Naive thymus-derived CD4-positive, alpha-beta T cell (primary cell): ENCODE measurements at regions not wholly inside any gene's neighbourhood (a gene's known extent, or its start where the extent isn't known, plus 50 kb on each side); places are given as distances from the start of the nearest gene placed in this dataset.

Source experiments
- ATAC-seq: fragments of 150-1000 bp; cut with Tn5 transposase; 2 replicates; pipeline ENCODE4 v1.10.0; 2021; ENCODE audit warnings: mild to moderate bottlenecking, moderate library complexity
- CTCF ChIA-PET: fragments of 350-600 bp; sonication (Branson Sonifier 250); formaldehyde crosslinking; loops from one replicate; lab custom pipeline; 2021; ENCODE audit warnings: antibody characterized with exemption; lab: Charles Lee
- POLR2A ChIA-PET: fragments of 350-600 bp; sonication (Branson Sonifier 250); formaldehyde crosslinking; loops from one replicate; lab custom pipeline; 2021; ENCODE audit warnings: antibody characterized with exemption, inconsistent platforms; lab: Charles Lee
- DNase-seq, 9 donors: peaks; one replicate each; pipeline versions ENCODE4 v3.0.0 to v3.0.0-alpha.2; 2020 to 2022; ENCODE audit warnings: mixed read lengths in 1 of 9
- H3K27ac ChIP-seq: one replicate; pipeline ENCODE4 v1.7.0; 2013; ENCODE audit warnings: mild to moderate bottlenecking, low read depth, low read length, moderate library complexity
- H3K27me3 ChIP-seq, 2 donors: one replicate each; pipeline ENCODE4 v1.7.0; 2013; ENCODE audit warnings: low read length in 2 of 2, mild to moderate bottlenecking in 2 of 2, moderate library complexity in 2 of 2; ENCODE audit not compliant: control insufficient read depth in 2 of 2, insufficient read depth in 2 of 2
- H3K36me3 ChIP-seq, 3 experiments: 1 replicate in 2 of 3; 2 replicates in 1 of 3; pipeline ENCODE4 v1.7.0; 2013; ENCODE audit warnings: low read length in 3 of 3, mild to moderate bottlenecking in 3 of 3, moderate library complexity in 1 of 3; ENCODE audit not compliant: insufficient read depth in 3 of 3, control insufficient read depth in 2 of 3
- H3K4me1 ChIP-seq, 2 donors: one replicate each; pipeline ENCODE4 v1.7.0; 2013; ENCODE audit warnings: low read length in 2 of 2, mild to moderate bottlenecking in 2 of 2, moderate library complexity in 1 of 2; ENCODE audit not compliant: control insufficient read depth in 2 of 2, insufficient read depth in 2 of 2
- H3K4me3 ChIP-seq: 2 replicates; pipeline ENCODE4 v1.7.0; 2013; ENCODE audit warnings: mild to moderate bottlenecking, low read length
- H3K9me3 ChIP-seq, 3 experiments: 1 replicate in 2 of 3; 2 replicates in 1 of 3; pipeline ENCODE4 v1.7.0; 2013; ENCODE audit warnings: low read length in 3 of 3; ENCODE audit not compliant: control insufficient read depth in 2 of 3
- H3K27ac Mint-ChIP-seq, 9 donors: one replicate each; pipeline ENCODE4 v1.8.0; 2020 to 2022; ENCODE audit warnings: mixed read lengths in 9 of 9, mild to moderate bottlenecking in 8 of 9, moderate library complexity in 5 of 9, inconsistent platforms in 2 of 9
- H3K27me3 Mint-ChIP-seq, 5 donors: one replicate each; pipeline ENCODE4 v1.8.0; 2021 to 2022; ENCODE audit warnings: mixed read lengths in 5 of 5, mild to moderate bottlenecking in 1 of 5
- H3K36me3 Mint-ChIP-seq, 5 donors: one replicate each; pipeline ENCODE4 v1.8.0; 2020 to 2022; ENCODE audit warnings: mixed read lengths in 5 of 5, mild to moderate bottlenecking in 3 of 5, inconsistent platforms in 1 of 5
- H3K4me1 Mint-ChIP-seq, 7 donors: one replicate each; pipeline ENCODE4 v1.8.0; 2020 to 2022; ENCODE audit warnings: mixed read lengths in 7 of 7, mild to moderate bottlenecking in 3 of 7, inconsistent platforms in 1 of 7
- H3K4me3 Mint-ChIP-seq, 10 donors: one replicate each; pipeline ENCODE4 v1.8.0; 2020 to 2022; ENCODE audit warnings: mild to moderate bottlenecking in 10 of 10, mixed read lengths in 10 of 10, moderate library complexity in 6 of 10, inconsistent platforms in 2 of 10
- H3K9me3 Mint-ChIP-seq, 11 donors: one replicate each; pipeline ENCODE4 v1.8.0; 2020 to 2022; ENCODE audit warnings: mixed read lengths in 11 of 11, mild to moderate bottlenecking in 4 of 11, inconsistent platforms in 1 of 11, moderate library complexity in 1 of 11
- intact Hi-C, 2 donors: fragments of 100-400 bp; cut with micrococcal nuclease; formaldehyde crosslinking; loops; one replicate each; pipeline ENCODE4 v1.15.1; 2023

DNA sequence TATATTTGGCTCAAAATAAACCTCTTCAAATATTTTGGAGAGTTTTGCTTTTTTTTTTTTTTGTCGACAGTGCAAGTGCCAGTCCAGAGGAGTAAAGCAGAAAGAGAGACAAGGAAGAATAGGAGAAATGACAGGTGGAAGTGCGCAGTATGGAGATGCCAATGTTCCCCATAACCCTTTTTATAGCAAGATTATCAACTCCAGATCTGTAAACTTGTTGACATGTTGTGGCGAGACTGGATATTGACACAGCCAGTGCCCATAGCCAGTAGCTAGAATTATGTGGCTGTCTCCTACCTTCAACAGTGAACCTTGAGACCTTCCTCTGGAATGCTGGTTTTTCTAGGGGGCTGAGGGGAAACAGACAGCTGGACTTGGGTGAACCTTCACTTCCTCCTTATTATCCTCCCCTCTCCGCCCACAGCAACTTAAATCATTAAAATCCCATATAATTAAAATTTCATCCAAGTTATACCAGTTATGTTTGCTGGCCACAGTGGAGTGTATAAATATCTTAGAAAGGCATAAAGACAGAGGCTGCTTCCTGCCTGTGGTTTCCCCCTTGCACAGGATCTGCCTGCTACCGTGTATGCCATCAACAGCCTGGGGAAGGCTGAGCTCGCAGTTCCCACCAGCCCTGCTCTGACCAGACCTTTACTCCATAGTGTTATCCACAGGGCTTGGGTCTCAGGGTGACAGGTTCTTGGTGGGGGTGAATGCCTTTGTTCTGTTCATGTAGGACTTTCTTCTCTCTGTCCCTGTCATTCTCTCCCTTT, 112.3 kb upstream of the ANKH start:
- Mint-ChIP-seq H3K9me3 (peaks cover 0 to 5% (median 0%) of the 10 kb centered on the region in 11 donors), H3K27ac (peak overlapping the region in 3 of 9 donors; percentile 16 to 51 (median 41)), H3K27me3 (peaks cover 0 to 4% (median 0%) of the 10 kb centered on the region in 5 donors), H3K4me3 (peak overlapping the region in 8 of 10 donors; percentile 11 to 63 (median 53)), H3K4me1 (peaks cover 15 to 27% (median 24%) of the 10 kb centered on the region in 7 donors), H3K36me3 (no peaks in the 10 kb centered on the region)
- Histone ChIP-seq H3K27ac (no peak overlapping the region), H3K4me1 (peaks cover 0 to 21% of the 10 kb centered on the region in 2 donors), H3K9me3 (no peaks in the 10 kb centered on the region), H3K36me3 (no peaks in the 10 kb centered on the region), H3K27me3 (no peaks in the 10 kb centered on the region), H3K4me3 (no peak overlapping the region)
- ChIA-PET POLR2A (interaction anchor here (0.7 to 1.2 kb wide), 2 partner anchors 9 to 341 kb away, joined by 4 read pairs; no protein-coding TSS in a partner anchor), CTCF (interaction anchor here (0.7 to 1.9 kb wide), 4 partner anchors 8 to 20 kb away, joined by 3 to 8 read pairs (median 4); no protein-coding TSS in a partner anchor)
- intact Hi-C loops = loop anchor here in 1 of 2 donors (1.0 to 2.0 kb wide), 2 partner anchors 8 to 27 kb away; no protein-coding TSS in a partner anchor
- ATAC-seq = peak; percentile 90
- DNase-seq = peak in 7 of 9 donors; percentile 9 to 38 (median 25)

DNA sequence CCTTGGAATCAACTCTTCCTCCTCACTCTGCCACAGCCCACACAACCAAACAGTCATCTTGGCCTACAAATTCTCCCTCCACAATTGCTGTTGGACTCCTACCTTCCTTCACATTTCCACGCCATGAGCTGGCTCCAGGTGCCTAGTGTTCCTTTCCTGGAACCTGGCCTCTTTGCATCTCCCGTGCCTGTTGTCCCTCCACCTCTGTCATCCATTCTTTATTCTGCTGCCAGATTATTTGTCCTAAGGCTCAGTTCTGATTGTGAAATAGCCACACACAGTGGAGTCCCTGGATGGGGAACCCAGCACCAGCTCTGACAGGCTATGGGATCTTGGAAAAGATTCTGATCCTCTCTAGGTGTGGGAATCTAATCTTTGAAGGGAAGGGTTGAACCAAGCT, 109.1 kb upstream of the ANKH start:
- ATAC-seq (no peak), DNase-seq (no peak)
- intact Hi-C loops = no loop called here
- Histone ChIP-seq H3K27me3 (no peaks in the 10 kb centered on the region), H3K4me3 (no peak overlapping the region), H3K27ac (no peak overlapping the region), H3K36me3 (no peaks in the 10 kb centered on the region), H3K4me1 (peaks cover 0 to 21% of the 10 kb centered on the region in 2 donors), H3K9me3 (no peaks in the 10 kb centered on the region)
- Mint-ChIP-seq H3K4me1 (peaks cover 15 to 27% (median 24%) of the 10 kb centered on the region in 7 donors), H3K4me3 (no peak overlapping the region), H3K27ac (peak overlapping the region in 1 of 9 donors; percentile 38), H3K9me3 (peaks cover 0 to 5% (median 0%) of the 10 kb centered on the region in 11 donors), H3K36me3 (no peaks in the 10 kb centered on the region), H3K27me3 (peaks cover 0 to 4% (median 0%) of the 10 kb centered on the region in 5 donors)
- POLR2A ChIA-PET = no interaction called here
- CTCF ChIA-PET = interaction anchor here (1.2 to 1.7 kb wide), 2 partner anchors 12 to 23 kb away, joined by 4 read pairs; no protein-coding TSS in a partner anchor

DNA sequence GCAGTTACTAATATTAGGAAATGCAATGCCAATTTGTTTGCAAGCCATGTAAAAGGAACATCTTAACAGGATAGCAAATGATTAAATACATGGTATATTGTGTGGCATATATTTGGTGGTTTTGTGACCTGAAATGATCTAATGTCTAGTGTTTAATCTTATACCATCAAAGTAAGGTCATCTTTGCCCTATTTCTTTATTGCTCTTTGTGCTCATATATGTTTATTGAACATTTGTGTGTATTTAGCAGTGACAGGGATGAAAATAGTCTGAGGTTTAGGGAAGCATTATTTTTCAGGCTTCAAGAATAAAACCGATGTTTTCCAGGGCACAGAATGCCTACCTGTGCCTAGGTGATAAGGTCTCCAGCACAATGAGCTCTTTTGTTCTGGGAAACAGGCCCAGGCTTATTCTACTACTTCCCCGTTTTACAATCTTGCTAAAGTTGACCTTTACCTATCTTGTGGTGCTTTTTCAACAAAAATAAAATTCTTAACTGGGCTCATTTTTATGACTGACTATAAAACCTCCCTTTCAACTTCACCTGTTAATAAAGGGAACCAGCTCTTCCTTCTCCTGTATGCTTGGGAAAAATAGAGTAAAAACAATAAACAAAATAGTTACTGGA, 105.6 kb upstream of the ANKH start:
- H3K27me3 ChIP-seq = no peaks in the 10 kb centered on the region
- no peak overlapping the region for H3K4me3 Mint-ChIP-seq
- H3K27ac Mint-ChIP-seq = no peak overlapping the region
- no peaks in the 10 kb centered on the region for H3K36me3 Mint-ChIP-seq
- peaks cover 0 to 2% (median 0%) of the 10 kb centered on the region in 7 donors for H3K4me1 Mint-ChIP-seq
- H3K4me1 ChIP-seq = no peaks in the 10 kb centered on the region
- ChIA-PET POLR2A (no interaction called here), CTCF (no interaction called here)
- H3K27ac ChIP-seq = no peak overlapping the region
- intact Hi-C loops = no loop called here
- H3K4me3 ChIP-seq = no peak overlapping the region
- no peak for ATAC-seq
- DNase-seq = no peak
- peaks cover 0 to 9% (median 0%) of the 10 kb centered on the region in 5 donors for H3K27me3 Mint-ChIP-seq
- no peaks in the 10 kb centered on the region for H3K9me3 ChIP-seq
- H3K9me3 Mint-ChIP-seq = peaks cover 0 to 3% (median 0%) of the 10 kb centered on the region in 11 donors
- H3K36me3 ChIP-seq = no peaks in the 10 kb centered on the region

DNA sequence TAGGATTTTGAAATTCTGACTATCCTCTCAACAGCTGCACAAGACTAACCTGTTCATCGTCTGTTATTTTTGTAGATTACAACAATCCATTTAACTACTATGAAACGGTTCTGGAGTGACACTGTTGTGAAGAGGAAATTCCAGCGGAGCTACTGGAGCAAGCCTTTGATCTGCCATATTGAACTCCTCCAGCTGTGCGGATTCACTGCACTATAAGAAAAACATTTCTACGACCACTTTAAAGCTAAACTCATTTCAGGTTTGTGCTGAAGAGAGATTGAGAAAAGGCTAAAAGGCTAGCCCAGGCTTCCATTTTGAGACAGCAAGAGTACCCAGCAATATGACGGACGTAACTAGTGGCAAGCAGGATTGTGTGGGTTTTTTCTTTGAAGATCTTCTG, 104.9 kb upstream of the ANKH start:
- ATAC-seq (no peak), DNase-seq (no peak)
- H3K4me3 ChIP-seq = no peak overlapping the region
- CTCF ChIA-PET = interaction anchor here (1.0 kb wide), 1 partner anchor 27 kb away, joined by 4 read pairs; no protein-coding TSS in a partner anchor
- H3K4me1 ChIP-seq = no peaks in the 10 kb centered on the region
- no peaks in the 10 kb centered on the region for H3K27me3 ChIP-seq
- H3K9me3 Mint-ChIP-seq = peaks cover 0 to under 1% (median 0%) of the 10 kb centered on the region in 11 donors
- H3K4me3 Mint-ChIP-seq = no peak overlapping the region
- peaks cover 0 to 11% (median 0%) of the 10 kb centered on the region in 5 donors for H3K27me3 Mint-ChIP-seq
- no peaks in the 10 kb centered on the region for H3K36me3 ChIP-seq
- no peaks in the 10 kb centered on the region for H3K36me3 Mint-ChIP-seq
- H3K9me3 ChIP-seq = no peaks in the 10 kb centered on the region
- no peak overlapping the region for H3K27ac ChIP-seq
- H3K4me1 Mint-ChIP-seq = peaks cover 0 to 2% (median 0%) of the 10 kb centered on the region in 7 donors
- intact Hi-C loops = no loop called here
- no peak overlapping the region for H3K27ac Mint-ChIP-seq
- POLR2A ChIA-PET = no interaction called here

DNA sequence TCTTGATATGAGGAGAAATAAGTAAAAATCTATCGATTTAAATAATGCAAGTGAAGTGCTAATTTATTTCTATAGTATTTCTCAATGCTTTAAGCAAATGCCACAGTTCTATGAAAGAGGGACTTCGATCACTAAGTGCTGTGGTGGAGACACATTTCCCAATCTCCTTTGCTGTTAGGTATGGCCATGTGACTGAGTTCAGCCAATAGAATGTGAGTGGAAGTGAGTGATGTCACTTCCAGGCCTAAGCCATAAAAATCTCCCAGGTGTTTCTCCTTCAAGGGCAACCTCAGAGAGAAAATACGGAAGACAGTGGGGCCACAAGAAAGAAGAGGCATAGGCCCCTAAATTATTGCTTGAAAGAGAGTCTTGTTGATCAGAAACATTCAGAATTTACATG, 100.3 kb upstream of the ANKH start:
- no peaks in the 10 kb centered on the region for H3K27me3 ChIP-seq
- Mint-ChIP-seq H3K4me1 (no peaks in the 10 kb centered on the region), H3K9me3 (no peaks in the 10 kb centered on the region), H3K27me3 (peaks cover 0 to 9% (median 4%) of the 10 kb centered on the region in 5 donors), H3K4me3 (no peak overlapping the region), H3K36me3 (no peaks in the 10 kb centered on the region), H3K27ac (no peak overlapping the region)
- ChIA-PET CTCF (no interaction called here), POLR2A (no interaction called here)
- H3K4me3 ChIP-seq = no peak overlapping the region
- intact Hi-C loops = no loop called here
- no peak for ATAC-seq
- H3K4me1 ChIP-seq = no peaks in the 10 kb centered on the region
- no peaks in the 10 kb centered on the region for H3K36me3 ChIP-seq
- no peak for DNase-seq
- H3K9me3 ChIP-seq = no peaks in the 10 kb centered on the region
- no peak overlapping the region for H3K27ac ChIP-seq

DNA sequence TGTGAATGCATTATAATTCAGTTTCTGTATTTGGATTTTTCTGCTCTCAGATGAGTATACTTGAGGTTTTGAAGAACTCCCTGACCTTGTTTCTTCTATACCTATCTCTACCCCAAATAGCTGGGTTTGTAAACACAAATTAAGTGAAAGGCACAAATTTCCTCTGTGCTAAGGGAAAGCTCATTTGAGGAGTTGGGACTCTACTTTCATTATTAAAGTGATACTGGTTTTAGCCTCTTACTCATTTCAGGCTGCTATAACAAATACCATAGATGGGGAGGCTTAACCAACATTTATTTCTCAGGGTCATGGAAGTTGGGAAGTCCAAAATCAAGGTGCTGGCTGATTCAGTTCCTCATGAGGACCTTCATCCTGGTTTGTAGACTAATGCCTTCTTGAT, 97.2 kb upstream of the ANKH start:
- peaks cover 0 to 6% (median 3%) of the 10 kb centered on the region in 5 donors for H3K27me3 Mint-ChIP-seq
- H3K4me1 ChIP-seq = no peaks in the 10 kb centered on the region
- H3K4me3 ChIP-seq = no peak overlapping the region
- ChIA-PET POLR2A (interaction anchor here (0.9 kb wide), 1 partner anchor 16 kb away, joined by 4 read pairs; no protein-coding TSS in a partner anchor), CTCF (interaction anchor here (0.6 to 1.0 kb wide), 2 partner anchors 33 to 34 kb away, joined by 3 read pairs; no protein-coding TSS in a partner anchor)
- H3K9me3 Mint-ChIP-seq = peaks cover 0 to 1% (median 0%) of the 10 kb centered on the region in 11 donors
- H3K27ac ChIP-seq = no peak overlapping the region
- H3K9me3 ChIP-seq = no peaks in the 10 kb centered on the region
- ATAC-seq = no peak
- no peak overlapping the region for H3K4me3 Mint-ChIP-seq
- no peak for DNase-seq
- no peaks in the 10 kb centered on the region for H3K4me1 Mint-ChIP-seq
- H3K27me3 ChIP-seq = no peaks in the 10 kb centered on the region
- H3K36me3 ChIP-seq = no peaks in the 10 kb centered on the region
- intact Hi-C loops = no loop called here
- no peak overlapping the region for H3K27ac Mint-ChIP-seq
- no peaks in the 10 kb centered on the region for H3K36me3 Mint-ChIP-seq
